HepG2 (cell line): ENCODE measurements at regions not wholly inside any gene's neighbourhood (a gene's known extent, or its start where the extent isn't known, plus 50 kb on each side); places are given as distances from the start of the nearest gene placed in this dataset.

Experiments used
- ATM ChIP-seq: fragments of 450-650 bp; IDR thresholded peaks from 2 replicates; pipeline ENCODE4 v1.7.1; 2017; ENCODE audit warnings: mild to moderate bottlenecking, borderline replicate concordance
- EZH2 ChIP-seq: conservative IDR thresholded peaks from 2 replicates; pipeline ENCODE4 v1.6.1; 2012; ENCODE audit warnings: mild to moderate bottlenecking, low read depth, low read length, moderate library complexity
- HDAC2 ChIP-seq: sonication (generic); formaldehyde crosslinking; IDR thresholded peaks from 2 replicates; pipeline ENCODE4 v1.4.0; 2020; ENCODE audit warnings: missing genetic modification reagents
- KAT7 ChIP-seq: IDR thresholded peaks from 2 replicates; pipeline ENCODE4 v1.6.1; 2018; ENCODE audit warnings: borderline replicate concordance, missing compliant biosample characterization
- ZBTB7B ChIP-seq: sonication (generic); formaldehyde crosslinking; IDR thresholded peaks from 2 replicates; pipeline ENCODE4 v1.4.0; 2020; ENCODE audit warnings: missing genetic modification reagents
- ZNF441 ChIP-seq: sonication (generic); formaldehyde crosslinking; IDR thresholded peaks from 2 replicates; pipeline ENCODE4 v1.7.0; 2021; ENCODE audit warnings: missing genetic modification reagents, borderline replicate concordance
- TF ChIP-seq, protein P1 (sequence below): sonication (generic); formaldehyde crosslinking; IDR thresholded peaks from 2 replicates; pipeline ENCODE4 v1.4.0; 2020; ENCODE audit warnings: mild to moderate bottlenecking, missing genetic modification reagents
- TF ChIP-seq, protein P2 (sequence below): sonication (generic); formaldehyde crosslinking; IDR thresholded peaks from 2 replicates; pipeline ENCODE4 v1.8.1; 2023; ENCODE audit warnings: missing genetic modification reagents, inconsistent platforms, borderline replicate concordance
- TF ChIP-seq, protein P3 (sequence below): sonication (generic); formaldehyde crosslinking; IDR thresholded peaks from 2 replicates; pipeline ENCODE4 v1.4.0; 2020; ENCODE audit warnings: low read depth, mild to moderate bottlenecking, missing genetic modification reagents
- TF ChIP-seq, protein P4 (sequence below): sonication (generic); formaldehyde crosslinking; IDR thresholded peaks from 2 replicates; pipeline ENCODE4 v1.5.0; 2020; ENCODE audit warnings: mild to moderate bottlenecking, missing genetic modification reagents, moderate library complexity
- TF ChIP-seq, protein P5 (sequence below): sonication (generic); formaldehyde crosslinking; IDR thresholded peaks from 2 replicates; pipeline ENCODE4 v1.5.1; 2020; ENCODE audit warnings: mild to moderate bottlenecking, missing genetic modification reagents, moderate library complexity
- TF ChIP-seq, protein P6 (sequence below): sonication (generic); formaldehyde crosslinking; IDR thresholded peaks from 2 replicates; pipeline ENCODE4 v1.4.0; 2020; ENCODE audit warnings: missing genetic modification reagents

DNA sequence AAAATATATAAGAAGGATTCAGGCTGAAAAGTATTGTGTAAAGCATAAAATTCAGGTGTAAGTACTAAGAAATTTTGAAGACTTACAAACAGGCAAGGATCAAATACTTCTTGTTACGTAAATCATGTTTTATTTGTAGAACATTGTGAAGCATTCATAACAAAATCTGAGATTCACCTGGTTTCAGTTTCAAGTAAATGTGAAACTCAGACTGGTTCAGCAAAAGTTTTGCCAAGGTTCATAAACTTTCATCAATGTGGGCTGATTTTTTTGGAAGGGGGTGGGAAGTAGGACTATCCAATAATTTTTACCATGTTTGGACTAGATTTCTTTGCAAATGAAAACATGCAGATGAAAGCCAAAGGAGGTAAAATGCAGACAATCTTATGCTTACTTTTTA, 527.7 kb downstream of the ANKRD50 start:
- TF ChIP-seq HDAC2 (CRISPR knock-in tag) (no peak), ATM (no peak), EZH2 (no peak), KAT7 (no peak), ZBTB7B (CRISPR knock-in tag) (no peak), ZNF441 (no peak)
- TF ChIP-seq, protein P1, sequence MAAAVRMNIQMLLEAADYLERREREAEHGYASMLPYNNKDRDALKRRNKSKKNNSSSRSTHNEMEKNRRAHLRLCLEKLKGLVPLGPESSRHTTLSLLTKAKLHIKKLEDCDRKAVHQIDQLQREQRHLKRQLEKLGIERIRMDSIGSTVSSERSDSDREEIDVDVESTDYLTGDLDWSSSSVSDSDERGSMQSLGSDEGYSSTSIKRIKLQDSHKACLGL (CRISPR knock-in tag), result no peak
- TF ChIP-seq, protein P2, sequence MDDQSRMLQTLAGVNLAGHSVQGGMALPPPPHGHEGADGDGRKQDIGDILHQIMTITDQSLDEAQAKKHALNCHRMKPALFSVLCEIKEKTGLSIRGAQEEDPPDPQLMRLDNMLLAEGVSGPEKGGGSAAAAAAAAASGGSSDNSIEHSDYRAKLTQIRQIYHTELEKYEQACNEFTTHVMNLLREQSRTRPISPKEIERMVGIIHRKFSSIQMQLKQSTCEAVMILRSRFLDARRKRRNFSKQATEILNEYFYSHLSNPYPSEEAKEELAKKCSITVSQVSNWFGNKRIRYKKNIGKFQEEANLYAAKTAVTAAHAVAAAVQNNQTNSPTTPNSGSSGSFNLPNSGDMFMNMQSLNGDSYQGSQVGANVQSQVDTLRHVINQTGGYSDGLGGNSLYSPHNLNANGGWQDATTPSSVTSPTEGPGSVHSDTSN (CRISPR knock-in tag), result no peak
- TF ChIP-seq, protein P3, sequence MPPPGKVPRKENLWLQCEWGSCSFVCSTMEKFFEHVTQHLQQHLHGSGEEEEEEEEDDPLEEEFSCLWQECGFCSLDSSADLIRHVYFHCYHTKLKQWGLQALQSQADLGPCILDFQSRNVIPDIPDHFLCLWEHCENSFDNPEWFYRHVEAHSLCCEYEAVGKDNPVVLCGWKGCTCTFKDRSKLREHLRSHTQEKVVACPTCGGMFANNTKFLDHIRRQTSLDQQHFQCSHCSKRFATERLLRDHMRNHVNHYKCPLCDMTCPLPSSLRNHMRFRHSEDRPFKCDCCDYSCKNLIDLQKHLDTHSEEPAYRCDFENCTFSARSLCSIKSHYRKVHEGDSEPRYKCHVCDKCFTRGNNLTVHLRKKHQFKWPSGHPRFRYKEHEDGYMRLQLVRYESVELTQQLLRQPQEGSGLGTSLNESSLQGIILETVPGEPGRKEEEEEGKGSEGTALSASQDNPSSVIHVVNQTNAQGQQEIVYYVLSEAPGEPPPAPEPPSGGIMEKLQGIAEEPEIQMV (CRISPR knock-in tag), result no peak
- TF ChIP-seq, protein P4, sequence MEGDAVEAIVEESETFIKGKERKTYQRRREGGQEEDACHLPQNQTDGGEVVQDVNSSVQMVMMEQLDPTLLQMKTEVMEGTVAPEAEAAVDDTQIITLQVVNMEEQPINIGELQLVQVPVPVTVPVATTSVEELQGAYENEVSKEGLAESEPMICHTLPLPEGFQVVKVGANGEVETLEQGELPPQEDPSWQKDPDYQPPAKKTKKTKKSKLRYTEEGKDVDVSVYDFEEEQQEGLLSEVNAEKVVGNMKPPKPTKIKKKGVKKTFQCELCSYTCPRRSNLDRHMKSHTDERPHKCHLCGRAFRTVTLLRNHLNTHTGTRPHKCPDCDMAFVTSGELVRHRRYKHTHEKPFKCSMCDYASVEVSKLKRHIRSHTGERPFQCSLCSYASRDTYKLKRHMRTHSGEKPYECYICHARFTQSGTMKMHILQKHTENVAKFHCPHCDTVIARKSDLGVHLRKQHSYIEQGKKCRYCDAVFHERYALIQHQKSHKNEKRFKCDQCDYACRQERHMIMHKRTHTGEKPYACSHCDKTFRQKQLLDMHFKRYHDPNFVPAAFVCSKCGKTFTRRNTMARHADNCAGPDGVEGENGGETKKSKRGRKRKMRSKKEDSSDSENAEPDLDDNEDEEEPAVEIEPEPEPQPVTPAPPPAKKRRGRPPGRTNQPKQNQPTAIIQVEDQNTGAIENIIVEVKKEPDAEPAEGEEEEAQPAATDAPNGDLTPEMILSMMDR, result no peak
- TF ChIP-seq, protein P5, sequence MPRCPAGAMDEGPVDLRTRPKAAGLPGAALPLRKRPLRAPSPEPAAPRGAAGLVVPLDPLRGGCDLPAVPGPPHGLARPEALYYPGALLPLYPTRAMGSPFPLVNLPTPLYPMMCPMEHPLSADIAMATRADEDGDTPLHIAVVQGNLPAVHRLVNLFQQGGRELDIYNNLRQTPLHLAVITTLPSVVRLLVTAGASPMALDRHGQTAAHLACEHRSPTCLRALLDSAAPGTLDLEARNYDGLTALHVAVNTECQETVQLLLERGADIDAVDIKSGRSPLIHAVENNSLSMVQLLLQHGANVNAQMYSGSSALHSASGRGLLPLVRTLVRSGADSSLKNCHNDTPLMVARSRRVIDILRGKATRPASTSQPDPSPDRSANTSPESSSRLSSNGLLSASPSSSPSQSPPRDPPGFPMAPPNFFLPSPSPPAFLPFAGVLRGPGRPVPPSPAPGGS, result no peak
- TF ChIP-seq, protein P6, sequence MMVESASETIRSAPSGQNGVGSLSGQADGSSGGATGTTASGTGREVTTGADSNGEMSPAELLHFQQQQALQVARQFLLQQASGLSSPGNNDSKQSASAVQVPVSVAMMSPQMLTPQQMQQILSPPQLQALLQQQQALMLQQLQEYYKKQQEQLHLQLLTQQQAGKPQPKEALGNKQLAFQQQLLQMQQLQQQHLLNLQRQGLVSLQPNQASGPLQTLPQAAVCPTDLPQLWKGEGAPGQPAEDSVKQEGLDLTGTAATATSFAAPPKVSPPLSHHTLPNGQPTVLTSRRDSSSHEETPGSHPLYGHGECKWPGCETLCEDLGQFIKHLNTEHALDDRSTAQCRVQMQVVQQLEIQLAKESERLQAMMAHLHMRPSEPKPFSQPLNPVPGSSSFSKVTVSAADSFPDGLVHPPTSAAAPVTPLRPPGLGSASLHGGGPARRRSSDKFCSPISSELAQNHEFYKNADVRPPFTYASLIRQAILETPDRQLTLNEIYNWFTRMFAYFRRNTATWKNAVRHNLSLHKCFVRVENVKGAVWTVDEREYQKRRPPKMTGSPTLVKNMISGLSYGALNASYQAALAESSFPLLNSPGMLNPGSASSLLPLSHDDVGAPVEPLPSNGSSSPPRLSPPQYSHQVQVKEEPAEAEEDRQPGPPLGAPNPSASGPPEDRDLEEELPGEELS (CRISPR knock-in tag), result no peak
